A549 (cell line): ENCODE measurements at regions not wholly inside any gene's neighbourhood (a gene's known extent, or its start where the extent isn't known, plus 50 kb on each side); places are given as distances from the start of the nearest gene placed in this dataset.

Source experiments
- ATAC-seq, 2 experiments: fragments of 200-7000 bp in 1 of 2; fragments of >200 bp in 1 of 2; cut with Nextera tagmentation in 1 of 2; cut with Tn5 transposase in 1 of 2; 3 replicates each; pipeline versions ENCODE4 v1.8.0 to v1.9.1; 2018 to 2020; ENCODE audit warnings: mild to moderate bottlenecking in 1 of 2, moderate library complexity in 1 of 2
- CTCF ChIA-PET: fragments of 300-600 bp; sonication (Branson Sonifier 250); formaldehyde crosslinking; extraction: SDS; loops from one replicate; lab custom pipeline; 2021; ENCODE audit warnings: antibody characterized with exemption, inconsistent platforms; lab: Yijun Ruan, JAX
- POLR2A ChIA-PET: fragments of 350-600 bp; formaldehyde crosslinking; extraction: SDS; loops from one replicate; lab custom pipeline; 2021; ENCODE audit warnings: antibody characterized with exemption, inconsistent platforms; lab: Yijun Ruan, JAX
- DNase-seq, 2 experiments: peaks; one replicate each; pipeline versions ENCODE4 v3.0.0 to v3.0.0-alpha.2; 2011 to 2016; ENCODE audit warnings: low read depth in 1 of 2, low spot score in 1 of 2
- FAIRE-seq: peaks from 2 replicates; lab custom pipeline; 2011; peaks lifted over from hg19 to GRCh38; lab: Jason Lieb, UNC
- H3K27ac ChIP-seq, 2 experiments: fragments of >200 bp; sonication (Bioruptor Twin); formaldehyde crosslinking; 3 replicates each; pipeline ENCODE4 v1.5.1; 2016 to 2017
- H3K4me1 ChIP-seq: fragments of >200 bp; sonication (Bioruptor Twin); formaldehyde crosslinking; 3 replicates; pipeline ENCODE4 v1.6.1; 2016
- H3K4me2 ChIP-seq: fragments of >200 bp; sonication (Bioruptor Twin); formaldehyde crosslinking; 3 replicates; pipeline ENCODE4 v1.6.1; 2016
- H3K4me3 ChIP-seq: fragments of >200 bp; sonication (Bioruptor Twin); formaldehyde crosslinking; 3 replicates; pipeline ENCODE4 v1.5.1; 2016
- H3K9me3 ChIP-seq: fragments of >200 bp; sonication (Bioruptor Twin); formaldehyde crosslinking; 3 replicates; pipeline ENCODE4 v1.6.1; 2016
- ATOH8 ChIP-seq: fragments of 250-450 bp; sonication (Bioruptor Pico); IDR thresholded peaks from 2 replicates; pipeline ENCODE4 v1.5.0; 2020; ENCODE audit warnings: low read depth, mild to moderate bottlenecking, moderate library complexity
- CEBPB ChIP-seq, 2 experiments: fragments of >200 bp in 1 of 2; sonication (Bioruptor Twin) in 1 of 2; formaldehyde crosslinking in 1 of 2; IDR thresholded peaks; 2 replicates each; pipeline ENCODE4 v1.6.1; 2012 to 2016
- CTCF ChIP-seq: fragments of >200 bp; sonication (Bioruptor Twin); formaldehyde crosslinking; IDR thresholded peaks from 3 replicates; pipeline ENCODE4 v1.5.1; 2016
- EHF ChIP-seq: fragments of 250-450 bp; sonication (Bioruptor Pico); IDR thresholded peaks from 2 replicates; pipeline ENCODE4 v1.5.0; 2020; ENCODE audit warnings: mild to moderate bottlenecking
- EHMT2 ChIP-seq: fragments of 200-600 bp; sonication (generic); IDR thresholded peaks from 2 replicates; pipeline ENCODE4 v1.6.1; 2016; ENCODE audit warnings: antibody characterized with exemption, low read depth, mild to moderate bottlenecking, moderate library complexity
- ELK1 ChIP-seq: fragments of 150-350 bp; IDR thresholded peaks from 2 replicates; pipeline ENCODE4 v1.6.1; 2014; ENCODE audit warnings: low read depth, mild to moderate bottlenecking, low read length
- FOSB ChIP-seq: fragments of 250-450 bp; sonication (Bioruptor Pico); IDR thresholded peaks from 2 replicates; pipeline ENCODE4 v1.5.0; 2020; ENCODE audit warnings: mild to moderate bottlenecking, moderate library complexity
- FOSL2 ChIP-seq, 2 experiments: fragments of 450-650 bp in 1 of 2; fragments of >200 bp in 1 of 2; sonication (Bioruptor Twin) in 1 of 2; formaldehyde crosslinking; IDR thresholded peaks; 2 replicates each; pipeline versions ENCODE4 v1.5.0 to v1.6.1; 2016 to 2020; ENCODE audit warnings: mild to moderate bottlenecking in 1 of 2, moderate library complexity in 1 of 2
- FOXS1 ChIP-seq: fragments of 250-450 bp; sonication (Bioruptor Pico); IDR thresholded peaks from 2 replicates; pipeline ENCODE4 v1.5.0; 2020; ENCODE audit warnings: mild to moderate bottlenecking, moderate library complexity
- GATA3 ChIP-seq: IDR thresholded peaks from 2 replicates; pipeline ENCODE4 v1.6.1; 2012; ENCODE audit warnings: borderline replicate concordance
- HOXA7 ChIP-seq: fragments of 250-450 bp; sonication (Bioruptor Pico); IDR thresholded peaks from 2 replicates; pipeline ENCODE4 v1.5.0; 2020; ENCODE audit warnings: mild to moderate bottlenecking, moderate library complexity
- HOXB13 ChIP-seq: fragments of 250-450 bp; sonication (Bioruptor Pico); IDR thresholded peaks from 2 replicates; pipeline ENCODE4 v1.5.0; 2020; ENCODE audit warnings: low read depth, mild to moderate bottlenecking, moderate library complexity
- JUNB ChIP-seq: fragments of >200 bp; sonication (Bioruptor Twin); formaldehyde crosslinking; IDR thresholded peaks from 2 replicates; pipeline ENCODE4 v1.6.1; 2016
- MAFK ChIP-seq: fragments of 450-650 bp; IDR thresholded peaks from 2 replicates; pipeline ENCODE4 v1.6.1; 2014; ENCODE audit not compliant: partially characterized antibody
- NFE2L2 ChIP-seq: fragments of 150-350 bp; conservative IDR thresholded peaks from 2 replicates; pipeline ENCODE4 v1.6.1; 2014; ENCODE audit warnings: low read length
- POLR2A ChIP-seq: IDR thresholded peaks from 2 replicates; pipeline ENCODE4 v1.6.1; 2012; ENCODE audit warnings: mild to moderate bottlenecking, low read length
- RAD21 ChIP-seq, 2 experiments: fragments of >200 bp in 1 of 2; sonication (Bioruptor Twin) in 1 of 2; formaldehyde crosslinking in 1 of 2; IDR thresholded peaks in 1 of 2; conservative IDR thresholded peaks in 1 of 2; 2 replicates in 1 of 2; 3 replicates in 1 of 2; pipeline ENCODE4 v1.6.1; 2012 to 2018; ENCODE audit warnings: inconsistent platforms in 1 of 2
- RFX5 ChIP-seq: fragments of 450-650 bp; IDR thresholded peaks from 2 replicates; pipeline ENCODE4 v1.7.1; 2014; ENCODE audit warnings: antibody characterized with exemption, mild to moderate bottlenecking, moderate library complexity
- SMC3 ChIP-seq: fragments of >200 bp; sonication (Bioruptor Twin); formaldehyde crosslinking; IDR thresholded peaks from 3 replicates; pipeline ENCODE4 v1.6.1; 2018; ENCODE audit warnings: inconsistent platforms
- ZC3H11A ChIP-seq: fragments of 450-650 bp; IDR thresholded peaks from 2 replicates; pipeline ENCODE4 v1.6.1; 2014; ENCODE audit warnings: antibody characterized with exemption, mild to moderate bottlenecking
- ZNF302 ChIP-seq: fragments of 250-450 bp; sonication (Bioruptor Pico); IDR thresholded peaks from 2 replicates; pipeline ENCODE4 v1.9.0; 2021; ENCODE audit warnings: inconsistent platforms, mild to moderate bottlenecking, moderate library complexity
- WGBS: methylation state at CpG from one replicate; pipeline ENCODE4 v1.1.6; 2017; ENCODE audit errors: missing lambda C conversion rate; 5-methylcytosine and 5-hydroxymethylcytosine counted together
- TF ChIP-seq, protein P1 (sequence below): fragments of >200 bp; sonication (Bioruptor Twin); formaldehyde crosslinking; IDR thresholded peaks from 3 replicates; pipeline ENCODE4 v1.6.1; 2016
- TF ChIP-seq, protein P2 (sequence below): IDR thresholded peaks from 2 replicates; pipeline ENCODE4 v1.6.1; 2012

GRCh38 chr7:68065581-68065980 lies 1068.9 kb downstream of the TYW1 start:
- no peaks in the 10 kb centered on the region for H3K4me1 ChIP-seq
- no peak overlapping the region for H3K4me3 ChIP-seq
- CTCF ChIA-PET: interaction anchor here (0.6 to 1.4 kb wide), 3 partner anchors 31 to 571 kb away, joined by 3 read pairs; no protein-coding TSS in a partner anchor
- WGBS: 80% methylated on average over 4 of the region's 4 CpGs
- DNase-seq: no peak
- ATAC-seq: no peak
- 0 out of 3 replicates have a peak, but pooled peaks cover 2% of the 10 kb centered on the region for H3K9me3 ChIP-seq
- H3K4me2 ChIP-seq: no peak overlapping the region
- TF ChIP-seq FOSB (CRISPR knock-in tag) (no peak), ZNF302 (no peak), RFX5 (no peak), GATA3 (no peak), POLR2A (no peak), NFE2L2 (no peak), EHMT2 (no peak), HOXA7 (CRISPR knock-in tag) (no peak), HOXB13 (CRISPR knock-in tag) (no peak), ATOH8 (no peak), EHF (CRISPR knock-in tag) (no peak), FOXS1 (CRISPR knock-in tag) (no peak), SMC3 (no peak), RAD21 (conservative IDR thresholded peaks at IDR 0.05 in 1 of 2, IDR thresholded peaks at IDR 0.05 in 1 of 2) (no peak), JUNB (no peak), CEBPB (IDR thresholded peaks at IDR 0.05) (no peak)
- TF ChIP-seq, protein P1, sequence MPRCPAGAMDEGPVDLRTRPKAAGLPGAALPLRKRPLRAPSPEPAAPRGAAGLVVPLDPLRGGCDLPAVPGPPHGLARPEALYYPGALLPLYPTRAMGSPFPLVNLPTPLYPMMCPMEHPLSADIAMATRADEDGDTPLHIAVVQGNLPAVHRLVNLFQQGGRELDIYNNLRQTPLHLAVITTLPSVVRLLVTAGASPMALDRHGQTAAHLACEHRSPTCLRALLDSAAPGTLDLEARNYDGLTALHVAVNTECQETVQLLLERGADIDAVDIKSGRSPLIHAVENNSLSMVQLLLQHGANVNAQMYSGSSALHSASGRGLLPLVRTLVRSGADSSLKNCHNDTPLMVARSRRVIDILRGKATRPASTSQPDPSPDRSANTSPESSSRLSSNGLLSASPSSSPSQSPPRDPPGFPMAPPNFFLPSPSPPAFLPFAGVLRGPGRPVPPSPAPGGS: no peak
- POLR2A ChIA-PET: no interaction called here
- FAIRE-seq: no peak
- no peak overlapping the region for H3K27ac ChIP-seq

DNA sequence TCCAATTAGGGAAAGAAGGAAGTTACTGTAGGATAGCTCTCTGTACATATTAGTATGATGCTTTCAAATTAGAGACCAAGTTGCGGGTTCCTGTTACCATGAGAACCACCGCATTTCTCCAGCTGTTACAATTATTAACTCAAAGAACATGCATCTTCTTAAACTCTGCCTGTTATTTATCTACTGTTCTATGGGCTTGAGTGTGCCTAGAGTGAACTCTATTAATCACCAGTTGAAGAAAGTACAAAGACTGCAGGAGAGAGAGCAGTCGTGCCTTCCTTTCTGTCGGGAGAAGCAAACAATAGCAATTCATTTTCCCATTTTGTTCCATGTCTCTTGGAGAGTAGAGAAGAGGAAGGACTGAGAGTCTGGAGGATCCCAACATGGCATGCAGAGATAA lies 1071.2 kb downstream of the TYW1 start:
- Histone ChIP-seq H3K27ac (no peak overlapping the region), H3K4me1 (no peaks in the 10 kb centered on the region), H3K4me2 (no peak overlapping the region), H3K4me3 (no peak overlapping the region), H3K9me3 (no peaks in the 10 kb centered on the region)
- ChIA-PET CTCF (no interaction called here), POLR2A (no interaction called here)
- FAIRE-seq (no peak), DNase-seq (no peak), ATAC-seq (no peak)
- 38% methylated on average over 4 of the region's 4 CpGs for WGBS
- no peak for TF ChIP-seq ELK1
- TF ChIP-seq, protein P1: no peak
- TF ChIP-seq, protein P2, sequence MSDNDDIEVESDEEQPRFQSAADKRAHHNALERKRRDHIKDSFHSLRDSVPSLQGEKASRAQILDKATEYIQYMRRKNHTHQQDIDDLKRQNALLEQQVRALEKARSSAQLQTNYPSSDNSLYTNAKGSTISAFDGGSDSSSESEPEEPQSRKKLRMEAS: no peak
- TF ChIP-seq ZC3H11A: no peak
- no peak for TF ChIP-seq FOSL2 (IDR thresholded peaks at IDR 0.05)
- TF ChIP-seq FOSL2 (CRISPR knock-in tag; IDR thresholded peaks at IDR 0.05): no peak
- TF ChIP-seq HOXA7 (CRISPR knock-in tag): no peak
- TF ChIP-seq CTCF: no peak
- TF ChIP-seq MAFK: no peak
